Gastroesophageal sphincter (tissue), 4 donors: ENCODE measurements at regions not wholly inside any gene's neighbourhood (a gene's known extent, or its start where the extent isn't known, plus 50 kb on each side); places are given as distances from the start of the nearest gene placed in this dataset.

Experiments used
- ATAC-seq: fragments of 150-250 bp; one replicate; pipeline ENCODE4 v1.9.1; 2016; ENCODE audit warnings: mild to moderate bottlenecking, moderate library complexity
- H3K27ac ChIP-seq, 4 donors: fragments of 200-600 bp; sonication (generic) in 3 of 4; 1 replicate in 3 of 4; 2 replicates in 1 of 4; pipeline ENCODE4 v1.5.1; 2016 to 2019
- H3K27me3 ChIP-seq: fragments of 200-600 bp; sonication (generic); one replicate; pipeline ENCODE4 v1.5.1; 2019
- H3K36me3 ChIP-seq, 2 donors: fragments of 200-600 bp; sonication (generic); one replicate each; pipeline ENCODE4 v1.5.1; 2019; ENCODE audit warnings: control low read depth in 1 of 2
- H3K4me1 ChIP-seq, 3 donors: fragments of 200-600 bp; sonication (generic); 1 replicate in 2 of 3; 2 replicates in 1 of 3; pipeline ENCODE4 v1.5.1; 2016 to 2019; ENCODE audit warnings: control low read depth in 2 of 3
- H3K4me3 ChIP-seq, 2 donors: fragments of 200-600 bp; sonication (generic); one replicate each; pipeline ENCODE4 v1.5.1; 2019; ENCODE audit warnings: mild to moderate bottlenecking in 1 of 2, moderate library complexity in 1 of 2
- H3K9me3 ChIP-seq, 3 donors: fragments of 200-600 bp; sonication (generic); one replicate each; pipeline ENCODE4 v1.5.1; 2017 to 2019; ENCODE audit warnings: control low read depth in 2 of 3
- EP300 ChIP-seq: sonication (generic); formaldehyde crosslinking; IDR thresholded peaks from one replicate; pipeline ENCODE4 v1.6.1; 2017; ENCODE audit warnings: antibody characterized with exemption, mild to moderate bottlenecking
- POLR2A ChIP-seq, 2 donors: fragments of 450-650 bp; IDR thresholded peaks; one replicate each; pipeline ENCODE4 v1.6.1; 2017; ENCODE audit warnings: antibody characterized with exemption in 2 of 2, mild to moderate bottlenecking in 2 of 2, moderate library complexity in 1 of 2
- POLR2AphosphoS5 ChIP-seq: sonication (generic); formaldehyde crosslinking; IDR thresholded peaks from one replicate; pipeline ENCODE4 v1.6.1; 2017; ENCODE audit warnings: antibody characterized with exemption
- WGBS, 2 donors: methylation state at CpG; one replicate each; pipeline ENCODE4 v1.1.5; 2018; ENCODE audit warnings: low coverage in 1 of 2; 5-methylcytosine and 5-hydroxymethylcytosine counted together
- TF ChIP-seq, protein P1 (sequence below), 4 experiments: fragments of 200-600 bp in 2 of 4; fragments of 450-650 bp in 2 of 4; sonication (generic) in 1 of 4; IDR thresholded peaks; one replicate each; pipeline ENCODE4 v1.5.1; 2017 to 2019; ENCODE audit warnings: antibody characterized with exemption in 4 of 4, mild to moderate bottlenecking in 2 of 4, moderate library complexity in 2 of 4

DNA sequence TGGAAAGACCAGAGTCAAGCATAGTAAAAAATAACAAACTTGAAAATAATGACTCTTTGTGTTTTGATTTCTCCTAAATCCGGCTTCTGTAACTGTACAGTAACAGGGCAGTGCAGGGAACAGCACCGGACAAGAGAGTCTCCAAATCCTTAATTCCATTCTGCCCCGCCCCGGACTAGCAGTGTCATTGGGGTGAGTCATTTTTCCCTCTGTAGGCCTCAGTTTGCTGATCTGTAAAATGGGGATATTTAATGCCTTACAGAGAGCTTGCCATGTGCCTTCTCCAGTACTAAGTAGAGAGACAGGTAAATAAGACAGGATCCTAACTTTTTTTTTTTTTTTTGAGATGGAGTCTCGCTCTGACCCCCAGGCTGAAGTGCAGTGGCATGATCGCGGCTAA is 83.6 kb upstream of the TBC1D3K start:
- Histone ChIP-seq H3K27ac (no peak overlapping the region), H3K36me3 (no peaks in the 10 kb centered on the region), H3K4me3 (no peak overlapping the region), H3K27me3 (peaks cover 84% of the 10 kb centered on the region), H3K4me1 (peaks cover 0 to 9% (median 0%) of the 10 kb centered on the region in 3 donors), H3K9me3 (no peaks in the 10 kb centered on the region)
- ATAC-seq: no peak
- TF ChIP-seq POLR2AphosphoS5 (no peak), EP300 (no peak), POLR2A (IDR thresholded peaks at IDR 0.05) (no peak)
- TF ChIP-seq, protein P1, sequence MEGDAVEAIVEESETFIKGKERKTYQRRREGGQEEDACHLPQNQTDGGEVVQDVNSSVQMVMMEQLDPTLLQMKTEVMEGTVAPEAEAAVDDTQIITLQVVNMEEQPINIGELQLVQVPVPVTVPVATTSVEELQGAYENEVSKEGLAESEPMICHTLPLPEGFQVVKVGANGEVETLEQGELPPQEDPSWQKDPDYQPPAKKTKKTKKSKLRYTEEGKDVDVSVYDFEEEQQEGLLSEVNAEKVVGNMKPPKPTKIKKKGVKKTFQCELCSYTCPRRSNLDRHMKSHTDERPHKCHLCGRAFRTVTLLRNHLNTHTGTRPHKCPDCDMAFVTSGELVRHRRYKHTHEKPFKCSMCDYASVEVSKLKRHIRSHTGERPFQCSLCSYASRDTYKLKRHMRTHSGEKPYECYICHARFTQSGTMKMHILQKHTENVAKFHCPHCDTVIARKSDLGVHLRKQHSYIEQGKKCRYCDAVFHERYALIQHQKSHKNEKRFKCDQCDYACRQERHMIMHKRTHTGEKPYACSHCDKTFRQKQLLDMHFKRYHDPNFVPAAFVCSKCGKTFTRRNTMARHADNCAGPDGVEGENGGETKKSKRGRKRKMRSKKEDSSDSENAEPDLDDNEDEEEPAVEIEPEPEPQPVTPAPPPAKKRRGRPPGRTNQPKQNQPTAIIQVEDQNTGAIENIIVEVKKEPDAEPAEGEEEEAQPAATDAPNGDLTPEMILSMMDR (IDR thresholded peaks at IDR 0.05): no peak
- 81 to 100% methylated on average over 1 to 5 of the region's 7 CpGs for WGBS, 2 donors

DNA sequence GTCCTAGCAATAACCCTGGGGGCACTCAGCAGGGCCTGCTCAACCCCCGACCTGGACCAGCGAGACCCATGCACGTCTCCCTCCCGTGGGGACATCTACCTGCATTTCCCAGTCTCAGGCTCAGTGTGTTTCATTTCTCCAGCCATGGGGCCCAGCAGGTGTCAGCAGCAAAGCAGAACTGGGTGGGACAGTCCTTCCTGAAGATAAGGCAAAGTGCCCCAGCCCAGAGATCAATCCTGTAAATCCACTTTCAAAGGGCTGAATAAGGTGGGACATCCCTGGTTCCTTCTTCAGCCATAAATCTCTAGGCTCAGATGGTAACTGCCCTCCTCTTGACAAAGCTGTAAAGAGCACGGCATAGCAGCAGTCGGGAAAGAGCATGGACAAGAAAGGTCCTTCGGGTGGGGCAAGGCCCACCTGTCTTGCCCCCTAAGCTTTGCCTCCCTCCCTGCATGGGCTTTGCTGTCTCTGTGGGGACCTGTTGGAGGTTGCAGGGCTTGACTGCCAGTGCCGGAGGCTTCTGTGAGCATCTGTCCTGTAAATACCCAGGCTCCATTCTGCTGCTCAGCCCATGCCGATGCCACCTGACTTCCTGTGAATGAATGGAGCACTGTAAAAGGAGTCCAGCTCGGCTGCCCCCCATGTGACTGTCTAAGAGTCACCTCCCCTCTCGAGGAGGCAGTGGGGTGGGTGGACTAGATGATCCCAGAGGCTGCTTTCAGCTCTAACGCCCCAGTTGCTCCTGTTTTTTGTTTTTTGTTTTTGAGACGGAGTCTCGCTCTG is 84.8 kb upstream of the TBC1D3K start:
- H3K27ac ChIP-seq: no peak overlapping the region
- H3K36me3 ChIP-seq: no peaks in the 10 kb centered on the region
- TF ChIP-seq POLR2AphosphoS5 (no peak), EP300 (no peak), POLR2A (IDR thresholded peaks at IDR 0.05) (no peak)
- TF ChIP-seq, protein P1 (IDR thresholded peaks at IDR 0.05): no peak
- H3K27me3 ChIP-seq: peaks cover 72% of the 10 kb centered on the region
- no peaks in the 10 kb centered on the region for H3K9me3 ChIP-seq
- no peak for ATAC-seq
- peaks cover 0 to 2% (median 0%) of the 10 kb centered on the region in 3 donors for H3K4me1 ChIP-seq
- 76 to 80% methylated on average over 1 to 11 of the region's 14 CpGs for WGBS, 2 donors
- no peak overlapping the region for H3K4me3 ChIP-seq

DNA sequence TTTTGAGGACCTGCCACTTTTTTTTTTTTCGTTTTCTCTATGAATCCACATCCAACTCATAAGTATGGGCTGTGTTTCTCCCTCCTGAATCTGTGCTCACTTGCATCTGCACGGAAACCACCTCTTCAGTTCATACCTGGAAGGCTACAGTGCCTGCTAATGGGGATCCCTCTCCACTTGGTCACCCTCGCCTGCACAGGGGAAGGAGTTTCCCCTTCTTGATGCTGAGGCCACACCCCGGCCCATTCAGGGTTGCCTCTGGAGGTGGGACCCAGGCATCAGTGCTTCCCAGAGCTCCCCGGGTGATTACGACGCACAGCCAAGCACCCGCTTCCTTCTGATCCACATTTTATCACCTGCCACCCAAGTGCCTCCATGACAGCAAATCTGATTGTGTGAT is 85.9 kb upstream of the TBC1D3K start:
- TF ChIP-seq POLR2A (IDR thresholded peaks at IDR 0.05): no peak
- TF ChIP-seq POLR2AphosphoS5: no peak

DNA sequence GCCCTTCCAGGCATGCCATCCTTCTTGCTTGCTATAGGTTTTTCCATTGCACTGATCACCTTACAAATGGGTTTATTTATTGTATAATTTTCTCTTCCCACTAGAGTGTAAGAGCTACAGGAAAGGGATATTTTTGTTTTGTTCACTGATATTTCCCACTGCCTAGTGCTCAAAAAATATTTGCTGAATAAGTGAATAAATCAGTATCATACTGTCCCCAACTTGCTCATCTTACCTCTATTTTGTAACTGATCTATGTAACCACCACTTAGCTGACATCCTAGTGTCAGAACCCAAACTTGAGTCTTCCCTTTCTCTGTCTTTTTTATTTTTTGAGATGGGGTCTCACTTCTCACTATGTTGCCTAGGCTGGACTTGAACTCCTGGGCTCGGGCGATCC is 87.6 kb upstream of the TBC1D3K start:
- no peak for TF ChIP-seq EP300
- TF ChIP-seq, protein P1 (IDR thresholded peaks at IDR 0.05): no peak
- 85 to 88% methylated on average over 2 of the region's 2 CpGs for WGBS, 2 donors
- Histone ChIP-seq H3K27me3 (peaks cover 44% of the 10 kb centered on the region), H3K4me3 (no peak overlapping the region), H3K9me3 (no peaks in the 10 kb centered on the region), H3K27ac (no peak overlapping the region), H3K4me1 (no peaks in the 10 kb centered on the region), H3K36me3 (no peaks in the 10 kb centered on the region)
- ATAC-seq: no peak

More for the DNA sequence above, 85.9 kb upstream of the TBC1D3K start:
- H3K4me3 ChIP-seq: no peak overlapping the region
- no peak for ATAC-seq
- no peaks in the 10 kb centered on the region for H3K9me3 ChIP-seq
- no peak overlapping the region for H3K27ac ChIP-seq
- 56 to 66% methylated on average over 2 to 3 of the region's 8 CpGs for WGBS, 2 donors
- H3K36me3 ChIP-seq: no peaks in the 10 kb centered on the region
- H3K27me3 ChIP-seq: peaks cover 61% of the 10 kb centered on the region
- no peaks in the 10 kb centered on the region for H3K4me1 ChIP-seq

DNA sequence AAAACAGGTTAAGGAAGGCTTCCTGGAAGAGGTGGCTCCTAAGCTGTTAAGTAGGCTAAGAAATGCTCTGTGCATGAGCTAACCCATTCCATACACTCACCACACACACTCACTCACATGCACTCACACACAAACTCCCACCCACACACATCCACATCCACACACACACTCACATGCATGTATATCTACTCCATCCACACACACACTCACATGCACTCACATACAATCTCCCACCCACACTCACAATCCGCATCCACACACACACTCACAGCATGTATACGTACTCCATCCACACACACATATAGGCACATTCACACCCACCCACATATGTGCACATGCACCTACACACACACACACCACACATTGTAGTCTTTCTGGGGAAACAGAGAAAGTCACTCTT is 89.3 kb upstream of the HNF1B start:
- TF ChIP-seq POLR2AphosphoS5 (no peak), POLR2A (IDR thresholded peaks at IDR 0.05) (no peak), EP300 (no peak)
- TF ChIP-seq, protein P1 (IDR thresholded peaks at IDR 0.05): no peak
- Histone ChIP-seq H3K36me3 (no peaks in the 10 kb centered on the region), H3K9me3 (no peaks in the 10 kb centered on the region), H3K4me1 (no peaks in the 10 kb centered on the region), H3K27ac (no peak overlapping the region), H3K27me3 (peaks cover 36% of the 10 kb centered on the region), H3K4me3 (no peak overlapping the region)
- no peak for ATAC-seq
- 76 to 96% methylated on average over 2 of the region's 2 CpGs for WGBS, 2 donors
